ENCODE measurements at regions not wholly inside any gene's neighbourhood (a gene's known extent, or its start where the extent isn't known, plus 50 kb on each side); places are given as distances from the start of the nearest gene placed in this dataset.

DNA sequence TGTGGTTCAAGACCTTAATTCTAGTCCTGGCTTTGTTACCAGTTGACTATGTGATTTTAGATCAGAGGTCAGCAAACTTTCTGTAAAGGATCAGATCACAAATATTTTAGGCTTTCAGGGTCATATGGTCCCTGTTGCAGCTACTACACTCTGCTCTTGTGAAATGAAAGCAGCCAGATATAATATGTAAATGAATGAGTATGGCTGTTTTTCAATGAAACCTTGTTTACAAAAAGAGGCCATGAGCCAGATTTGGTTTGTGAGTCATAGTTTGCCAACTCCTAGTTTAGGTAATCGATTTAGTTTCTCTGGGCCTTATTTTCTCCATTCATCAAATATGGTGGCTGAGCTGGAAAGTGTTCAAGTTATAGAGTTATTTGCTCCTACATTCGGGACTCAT, 346.7 kb downstream of the NUF2 start:
- no peak overlapping the region for H2BK12ac ChIP-seq (ENCODE audit: insufficient read length, low read depth, low read length)
- no peak overlapping the region for H4K5ac ChIP-seq (ENCODE audit: insufficient read length, low read depth, low read length)
- H3K79me2 ChIP-seq (ENCODE audit: insufficient read depth, low read length) = no peaks in the 10 kb centered on the region
- H3K9me3 ChIP-seq (ENCODE audit: control insufficient read depth, low read depth, low read length) = no peaks in the 10 kb centered on the region
- no peaks in the 10 kb centered on the region for H3K27me3 ChIP-seq (ENCODE audit: insufficient read depth, low read length)
- H3K4ac ChIP-seq (ENCODE audit: low read depth, low read length) = no peak overlapping the region
- H3K23me2 ChIP-seq (ENCODE audit: insufficient read length, low read depth, low read length, poor library complexity, severe bottlenecking) = no peaks in the 10 kb centered on the region
- Mint-ChIP-seq H3K27ac (no peak overlapping the region), H3K4me1 (peaks cover 3 to 5% of the 10 kb centered on the region in 2 experiments; a peak in 3 of 4 replicates), H3K27me3 (ENCODE audit: low read depth) (no peaks in the 10 kb centered on the region), H3K36me3 (ENCODE audit: insufficient read depth in 1 of 3, low read depth in 3 of 3) (no peaks in the 10 kb centered on the region; a peak in 1 of 7 replicates), H3K4me3 (no peak overlapping the region), H3K9me3 (0 out of 5 replicates have a peak, but pooled peaks cover 0 to 2% of the 10 kb centered on the region in 2 experiments)
- H4K91ac ChIP-seq (ENCODE audit: insufficient read length, low read depth, low read length) = no peak overlapping the region
- no peak overlapping the region for H3K27ac ChIP-seq (ENCODE audit: insufficient read length, low read depth, low read length)
- no peak overlapping the region for H2BK120ac ChIP-seq (ENCODE audit: low read depth, low read length, poor library complexity, severe bottlenecking)
- WGBS (ENCODE audit: extremely low coverage, insufficient read length, low lambda C conversion rate) = no CpG with 5 or more reads among the region's 2 CpGs
- no peak overlapping the region for H2AK5ac ChIP-seq (ENCODE audit: insufficient read length, low read length)
- H3K18ac ChIP-seq (ENCODE audit: insufficient read length, low read depth, low read length) = no peak overlapping the region
- H4K8ac ChIP-seq (replicated peaks; ENCODE audit: insufficient read length, low read depth, low read length) = no peak overlapping the region
- H2BK20ac ChIP-seq (ENCODE audit: low read depth, low read length, poor library complexity, severe bottlenecking) = no peak overlapping the region
- no peak overlapping the region for H2AFZ ChIP-seq (ENCODE audit: low read length)
- H3K14ac ChIP-seq (ENCODE audit: insufficient read depth, low read length) = no peak overlapping the region
- TF ChIP-seq, protein P1, sequence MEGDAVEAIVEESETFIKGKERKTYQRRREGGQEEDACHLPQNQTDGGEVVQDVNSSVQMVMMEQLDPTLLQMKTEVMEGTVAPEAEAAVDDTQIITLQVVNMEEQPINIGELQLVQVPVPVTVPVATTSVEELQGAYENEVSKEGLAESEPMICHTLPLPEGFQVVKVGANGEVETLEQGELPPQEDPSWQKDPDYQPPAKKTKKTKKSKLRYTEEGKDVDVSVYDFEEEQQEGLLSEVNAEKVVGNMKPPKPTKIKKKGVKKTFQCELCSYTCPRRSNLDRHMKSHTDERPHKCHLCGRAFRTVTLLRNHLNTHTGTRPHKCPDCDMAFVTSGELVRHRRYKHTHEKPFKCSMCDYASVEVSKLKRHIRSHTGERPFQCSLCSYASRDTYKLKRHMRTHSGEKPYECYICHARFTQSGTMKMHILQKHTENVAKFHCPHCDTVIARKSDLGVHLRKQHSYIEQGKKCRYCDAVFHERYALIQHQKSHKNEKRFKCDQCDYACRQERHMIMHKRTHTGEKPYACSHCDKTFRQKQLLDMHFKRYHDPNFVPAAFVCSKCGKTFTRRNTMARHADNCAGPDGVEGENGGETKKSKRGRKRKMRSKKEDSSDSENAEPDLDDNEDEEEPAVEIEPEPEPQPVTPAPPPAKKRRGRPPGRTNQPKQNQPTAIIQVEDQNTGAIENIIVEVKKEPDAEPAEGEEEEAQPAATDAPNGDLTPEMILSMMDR (conservative IDR thresholded peaks at IDR 0.05) = no peak
- no peak overlapping the region for H3K23ac ChIP-seq (ENCODE audit: insufficient read length, low read depth, low read length)
- no peaks in the 10 kb centered on the region for H4K20me1 ChIP-seq (ENCODE audit: control insufficient read depth, insufficient read depth, insufficient read length)
- no peak overlapping the region for H3K4me2 ChIP-seq (ENCODE audit: insufficient read depth, insufficient read length, low read length)
- no peak overlapping the region for H3K56ac ChIP-seq (ENCODE audit: insufficient read length, low read depth, low read length)
- H2BK5ac ChIP-seq (ENCODE audit: insufficient read length, low read length) = no peak overlapping the region
- no peak for DNase-seq
- H2BK15ac ChIP-seq (ENCODE audit: low read depth, low read length) = no peak overlapping the region
- no peak overlapping the region for H3T11ph ChIP-seq (ENCODE audit: low read length)
- no peaks in the 10 kb centered on the region for H3K79me1 ChIP-seq (ENCODE audit: insufficient read depth, low read depth, low read length, poor library complexity, severe bottlenecking)
- H3K4me1 ChIP-seq (ENCODE audit: insufficient read depth, low read length) = no peaks in the 10 kb centered on the region
- no peak overlapping the region for H3K9ac ChIP-seq (ENCODE audit: extremely low read depth, insufficient read length, low read length)
